Vagina (tissue), 2 donors: ENCODE measurements at regions not wholly inside any gene's neighbourhood (a gene's known extent, or its start where the extent isn't known, plus 50 kb on each side); places are given as distances from the start of the nearest gene placed in this dataset.
"Not testable (repeated sequence)": the region's sequence is repeated elsewhere in the genome, so short reads cannot be mapped to it uniquely, and the experiment has no call there.

Source experiments
- CTCF ChIP-seq, 3 experiments: fragments of 450-650 bp in 2 of 3; fragments of 200-600 bp in 1 of 3; sonication (generic) in 1 of 3; IDR thresholded peaks; one replicate each; pipeline ENCODE4 v1.5.1; 2017 to 2019; ENCODE audit warnings: antibody characterized with exemption in 3 of 3, mild to moderate bottlenecking in 2 of 3, moderate library complexity in 2 of 3
- POLR2A ChIP-seq, 2 donors: fragments of 450-650 bp; IDR thresholded peaks; one replicate each; pipeline ENCODE4 v1.6.1; 2017; ENCODE audit warnings: antibody characterized with exemption in 2 of 2, mild to moderate bottlenecking in 2 of 2, moderate library complexity in 2 of 2
- POLR2AphosphoS5 ChIP-seq, 2 donors: sonication (generic); formaldehyde crosslinking; IDR thresholded peaks; one replicate each; pipeline ENCODE4 v1.9.0; 2017; ENCODE audit warnings: antibody characterized with exemption in 2 of 2, mild to moderate bottlenecking in 2 of 2, low read depth in 1 of 2; ENCODE audit not compliant: insufficient read depth in 1 of 2

- TF ChIP-seq CTCF (IDR thresholded peaks at IDR 0.05); POLR2A (IDR thresholded peaks at IDR 0.05); POLR2AphosphoS5 (IDR thresholded peaks at IDR 0.05; ENCODE audit: insufficient read depth in 1 of 2, low read depth in 1 of 2): not testable (repeated sequence)
Measured at GRCh38 chr1:224551189-224551588, 64.9 kb upstream of the CNIH3 start.
